Lower leg skin (tissue), 4 donors: ENCODE measurements at regions not wholly inside any gene's neighbourhood (a gene's known extent, or its start where the extent isn't known, plus 50 kb on each side); places are given as distances from the start of the nearest gene placed in this dataset.

Source experiments
- DNase-seq, 2 donors: peaks; one replicate each; pipeline ENCODE4 v3.0.0-alpha.2; 2019; ENCODE audit warnings: low spot score in 2 of 2
- H3K4me3 ChIP-seq: fragments of 200-600 bp; sonication (generic); 2 replicates; pipeline ENCODE4 v1.5.1; 2017; ENCODE audit warnings: mild to moderate bottlenecking, low read depth; ENCODE audit not compliant: poor library complexity, severe bottlenecking
- POLR2A ChIP-seq, 2 donors: fragments of 450-650 bp; IDR thresholded peaks; one replicate each; pipeline ENCODE4 v1.6.1; 2016 to 2017; ENCODE audit warnings: antibody characterized with exemption in 2 of 2, mild to moderate bottlenecking in 1 of 2, moderate library complexity in 1 of 2
- WGBS, 2 donors: methylation state at CpG; one replicate each; pipeline ENCODE4 v1.1.5; 2018; 5-methylcytosine and 5-hydroxymethylcytosine counted together
- intact Hi-C: fragments of 100-400 bp; cut with DNase I; formaldehyde crosslinking; loops from one replicate; pipeline ENCODE4 v1.15.0; 2023; ENCODE audit warnings: low total_unique reads
- TF ChIP-seq, protein P1 (sequence below), 3 donors: fragments of 450-650 bp; IDR thresholded peaks; one replicate each; pipeline ENCODE4 v1.5.1; 2016; ENCODE audit warnings: antibody characterized with exemption in 3 of 3, mild to moderate bottlenecking in 3 of 3, moderate library complexity in 2 of 3

DNA sequence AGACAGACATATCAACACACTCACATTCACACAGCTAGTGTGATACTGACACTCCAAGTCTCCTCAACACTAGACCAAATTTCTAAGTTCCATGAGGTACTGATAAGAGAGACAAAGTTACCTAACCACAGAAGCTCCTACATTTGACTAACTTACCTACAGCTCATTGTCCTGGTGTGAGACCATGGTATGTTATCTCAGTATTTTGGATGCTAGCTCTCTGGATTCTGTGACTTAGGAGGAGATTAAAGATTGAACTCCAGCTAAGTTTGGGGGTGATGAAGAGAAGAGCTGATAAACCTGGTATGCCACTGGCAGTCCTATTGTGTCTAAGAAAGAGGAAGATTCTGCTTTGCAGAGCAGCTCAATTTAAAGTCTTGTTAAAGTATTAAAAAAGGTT is 144.0 kb upstream of the MYRIP start:
- intact Hi-C loops, result no loop called here
- no peak for DNase-seq
- TF ChIP-seq, protein P1, sequence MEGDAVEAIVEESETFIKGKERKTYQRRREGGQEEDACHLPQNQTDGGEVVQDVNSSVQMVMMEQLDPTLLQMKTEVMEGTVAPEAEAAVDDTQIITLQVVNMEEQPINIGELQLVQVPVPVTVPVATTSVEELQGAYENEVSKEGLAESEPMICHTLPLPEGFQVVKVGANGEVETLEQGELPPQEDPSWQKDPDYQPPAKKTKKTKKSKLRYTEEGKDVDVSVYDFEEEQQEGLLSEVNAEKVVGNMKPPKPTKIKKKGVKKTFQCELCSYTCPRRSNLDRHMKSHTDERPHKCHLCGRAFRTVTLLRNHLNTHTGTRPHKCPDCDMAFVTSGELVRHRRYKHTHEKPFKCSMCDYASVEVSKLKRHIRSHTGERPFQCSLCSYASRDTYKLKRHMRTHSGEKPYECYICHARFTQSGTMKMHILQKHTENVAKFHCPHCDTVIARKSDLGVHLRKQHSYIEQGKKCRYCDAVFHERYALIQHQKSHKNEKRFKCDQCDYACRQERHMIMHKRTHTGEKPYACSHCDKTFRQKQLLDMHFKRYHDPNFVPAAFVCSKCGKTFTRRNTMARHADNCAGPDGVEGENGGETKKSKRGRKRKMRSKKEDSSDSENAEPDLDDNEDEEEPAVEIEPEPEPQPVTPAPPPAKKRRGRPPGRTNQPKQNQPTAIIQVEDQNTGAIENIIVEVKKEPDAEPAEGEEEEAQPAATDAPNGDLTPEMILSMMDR (IDR thresholded peaks at IDR 0.05), result no peak
- TF ChIP-seq POLR2A (IDR thresholded peaks at IDR 0.05), result no peak

DNA sequence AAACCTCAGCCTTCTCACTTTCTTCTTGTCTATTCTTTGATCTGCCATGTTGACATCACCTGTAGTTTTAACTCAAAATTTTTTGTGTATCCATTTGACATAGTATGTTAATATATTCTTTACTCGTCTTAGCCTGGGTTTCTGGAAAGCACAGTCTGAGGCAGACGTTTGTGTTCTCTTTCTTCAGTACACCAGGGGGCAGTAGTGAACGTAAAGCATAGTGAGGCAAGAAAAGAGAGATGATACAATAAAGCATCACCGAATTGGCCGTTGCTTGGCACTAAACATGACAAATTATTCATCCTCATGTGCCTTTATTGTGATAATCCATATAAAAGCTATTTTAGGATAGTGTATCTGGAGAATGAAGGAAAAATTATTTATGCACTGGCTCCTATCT is 141.0 kb upstream of the MYRIP start:
- TF ChIP-seq, protein P1 (IDR thresholded peaks at IDR 0.05), result no peak
- TF ChIP-seq POLR2A (IDR thresholded peaks at IDR 0.05), result no peak
- 8 to 9% methylated on average over 5 of the region's 5 CpGs for WGBS, 2 donors
- no peak for DNase-seq
- H3K4me3 ChIP-seq, result no peak overlapping the region
- intact Hi-C loops, result no loop called here

More for the DNA sequence above, 144.0 kb upstream of the MYRIP start:
- no peak overlapping the region for H3K4me3 ChIP-seq

DNA sequence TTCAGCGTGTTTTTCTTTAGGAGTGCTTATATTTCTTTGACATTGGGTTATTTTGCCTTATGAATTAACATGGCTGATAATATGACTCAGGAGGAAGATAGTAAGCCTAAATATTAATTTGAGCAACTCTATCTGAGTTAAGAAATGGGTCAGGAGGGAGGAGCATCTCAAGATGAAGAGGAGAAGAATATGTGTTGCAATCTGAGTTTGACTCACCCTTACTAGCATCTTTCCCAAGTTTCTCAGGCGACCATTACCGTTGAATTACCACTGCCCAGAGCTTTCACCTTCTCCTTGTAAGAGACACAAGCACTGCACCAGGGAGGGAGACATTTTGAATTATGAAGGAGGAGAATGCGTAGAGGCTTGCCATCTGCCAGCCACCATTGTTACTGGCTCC is 138.3 kb upstream of the MYRIP start:
- 68 to 82% methylated on average over 4 of the region's 4 CpGs for WGBS, 2 donors
- TF ChIP-seq, protein P1 (IDR thresholded peaks at IDR 0.05), result no peak
- TF ChIP-seq POLR2A (IDR thresholded peaks at IDR 0.05), result no peak
- intact Hi-C loops, result no loop called here
- DNase-seq, result no peak
- H3K4me3 ChIP-seq, result no peak overlapping the region

DNA sequence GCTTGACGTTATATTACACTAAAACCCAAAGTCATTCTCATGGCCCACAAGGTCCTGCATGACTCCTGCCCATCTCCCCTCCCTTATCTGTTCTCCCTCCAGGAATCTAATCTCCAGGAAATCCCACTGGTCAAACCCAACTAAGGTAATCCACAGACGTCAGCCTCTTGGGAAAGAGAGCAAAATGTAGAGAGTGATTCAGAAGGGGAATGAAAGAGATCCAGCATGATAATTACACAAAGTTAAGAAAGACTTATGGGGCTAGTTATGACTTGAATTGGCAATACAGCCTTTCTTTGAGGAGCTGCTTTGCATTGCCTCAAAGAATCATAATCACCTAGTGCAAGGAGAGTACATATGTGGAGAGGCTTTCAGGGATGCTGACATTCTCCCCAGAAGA is 137.8 kb upstream of the MYRIP start:
- intact Hi-C loops, result no loop called here
- 42% methylated on average over 2 of the region's 2 CpGs for WGBS, 2 donors
- TF ChIP-seq, protein P1 (IDR thresholded peaks at IDR 0.05), result no peak
- TF ChIP-seq POLR2A (IDR thresholded peaks at IDR 0.05), result no peak
- no peak for DNase-seq
- H3K4me3 ChIP-seq, result no peak overlapping the region

DNA sequence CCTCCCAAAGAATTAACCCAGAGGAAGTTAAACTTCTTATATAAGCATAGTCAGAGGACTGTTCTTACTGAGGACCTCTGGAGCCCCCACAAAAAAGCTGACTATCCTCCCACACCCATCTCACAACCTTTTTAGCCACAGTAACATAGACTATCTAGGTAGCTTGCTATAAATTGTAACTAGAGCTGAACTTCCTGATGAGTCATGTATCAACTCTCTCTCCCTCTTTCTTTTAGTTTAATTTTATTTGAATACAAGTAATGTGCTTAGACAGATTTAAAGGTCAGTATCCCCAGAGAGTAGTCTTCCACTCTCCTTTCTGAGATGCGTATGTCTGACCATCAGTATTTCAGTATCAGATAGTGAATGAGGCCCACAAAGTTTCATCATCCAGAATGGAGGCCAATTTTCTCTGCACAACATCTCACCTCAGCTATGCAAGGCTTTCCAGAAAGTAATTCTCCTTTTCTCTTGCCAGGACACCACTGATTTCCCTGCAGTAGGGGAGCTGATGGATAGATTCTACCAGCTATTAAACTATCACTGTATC is 104.0 kb upstream of the MYRIP start:
- H3K4me3 ChIP-seq, result no peak overlapping the region
- WGBS, 2 donors, result 88 to 90% methylated on average over 1 of the region's 1 CpG
- intact Hi-C loops, result loop anchor here (5.0 kb wide), 1 partner anchor 472 kb away; no protein-coding TSS in a partner anchor
- TF ChIP-seq, protein P1 (IDR thresholded peaks at IDR 0.05), result no peak
- no peak for TF ChIP-seq POLR2A (IDR thresholded peaks at IDR 0.05)
- no peak for DNase-seq

DNA sequence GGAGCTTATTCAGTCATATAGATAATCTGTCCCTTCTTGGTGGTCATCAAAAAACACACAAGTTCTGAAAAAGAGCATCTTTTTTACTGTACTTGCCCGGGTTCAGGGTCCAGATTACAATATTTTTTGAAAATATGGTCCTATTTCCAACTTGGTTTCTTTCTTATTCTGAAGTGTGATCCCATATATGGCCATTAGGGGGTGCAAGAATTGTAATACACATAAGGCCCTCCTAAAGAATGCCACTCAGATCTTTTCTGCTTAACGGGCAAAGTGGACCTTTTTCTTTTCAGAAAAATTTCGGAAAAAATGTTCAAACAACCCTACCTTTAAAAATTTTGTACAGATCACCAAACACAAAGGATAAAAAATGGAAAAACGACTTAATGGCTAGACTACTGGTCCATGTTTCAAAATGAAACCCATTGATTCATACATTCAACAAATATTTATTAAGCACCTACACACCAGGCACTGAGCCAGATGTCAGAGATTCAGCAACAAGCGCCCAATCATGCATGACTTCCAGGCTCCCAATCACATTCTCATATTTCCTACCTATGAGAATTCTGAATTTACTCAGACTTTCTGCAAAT is 102.0 kb upstream of the MYRIP start:
- no peak for DNase-seq
- WGBS, 2 donors, result 19 to 24% methylated on average over 5 of the region's 5 CpGs

More for the DNA sequence above, 102.0 kb upstream of the MYRIP start:
- H3K4me3 ChIP-seq, result no peak overlapping the region
- TF ChIP-seq, protein P1 (IDR thresholded peaks at IDR 0.05), result no peak
- no peak for TF ChIP-seq POLR2A (IDR thresholded peaks at IDR 0.05)
- intact Hi-C loops, result loop anchor here (5.0 kb wide), 1 partner anchor 470 kb away; no protein-coding TSS in a partner anchor
